GM06990 (cell line): ENCODE measurements at regions not wholly inside any gene's neighbourhood (a gene's known extent, or its start where the extent isn't known, plus 50 kb on each side); places are given as distances from the start of the nearest gene placed in this dataset.
A peak's percentile ranks its signal among the peaks of the same experiment; 100 is the strongest.
"Not testable (repeated sequence)": the region's sequence is repeated elsewhere in the genome, so short reads cannot be mapped to it uniquely, and the experiment has no call there.

Experiments used
- DNase-seq: peaks from one replicate; pipeline ENCODE4 v3.0.0-alpha.2; 2011; ENCODE audit not compliant: insufficient read length; ENCODE audit errors: extremely low read depth
- H3K27me3 ChIP-seq: replicated peaks from 2 replicates; pipeline ENCODE4 v1.6.0; 2011; ENCODE audit warnings: low read length; ENCODE audit not compliant: control insufficient read depth, insufficient read depth
- H3K36me3 ChIP-seq: 2 replicates; pipeline ENCODE4 v1.5.1; 2011; ENCODE audit warnings: low read length; ENCODE audit not compliant: control insufficient read depth, insufficient read depth
- H3K4me3 ChIP-seq: replicated peaks from 2 replicates; pipeline ENCODE4 v1.5.1; 2011; ENCODE audit warnings: low read depth, mild to moderate bottlenecking, control low read depth, low read length
- TF ChIP-seq, protein P1 (sequence below): IDR thresholded peaks from 2 replicates; pipeline ENCODE4 v1.5.1; 2011; ENCODE audit warnings: low read length, control low read depth, mild to moderate bottlenecking, inconsistent platforms; ENCODE audit not compliant: insufficient read depth, poor library complexity, severe bottlenecking

DNA sequence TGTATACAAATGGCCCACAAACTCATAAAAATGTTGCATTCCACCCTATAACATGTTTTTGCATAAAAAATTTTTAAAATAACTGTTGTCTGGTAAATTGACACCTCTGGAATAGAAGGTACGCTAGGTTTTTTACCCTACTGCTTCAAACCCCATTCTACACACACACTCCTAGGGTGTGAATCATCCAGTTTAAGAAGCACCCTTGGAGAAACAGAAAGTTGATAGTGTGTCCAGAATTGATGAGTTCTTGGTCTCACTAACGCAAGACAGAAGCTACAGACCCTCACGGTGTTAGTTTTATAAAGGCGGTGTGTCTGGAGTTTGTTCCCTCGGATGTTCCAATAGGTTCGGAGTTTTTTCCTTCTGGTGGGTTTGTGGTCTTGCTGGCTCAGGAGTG, 158.5 kb downstream of the KLRB1 start:
- Histone ChIP-seq H3K36me3 (no peaks in the 10 kb centered on the region), H3K4me3 (no peak overlapping the region), H3K27me3 (no peaks in the 10 kb centered on the region)
- TF ChIP-seq, protein P1, sequence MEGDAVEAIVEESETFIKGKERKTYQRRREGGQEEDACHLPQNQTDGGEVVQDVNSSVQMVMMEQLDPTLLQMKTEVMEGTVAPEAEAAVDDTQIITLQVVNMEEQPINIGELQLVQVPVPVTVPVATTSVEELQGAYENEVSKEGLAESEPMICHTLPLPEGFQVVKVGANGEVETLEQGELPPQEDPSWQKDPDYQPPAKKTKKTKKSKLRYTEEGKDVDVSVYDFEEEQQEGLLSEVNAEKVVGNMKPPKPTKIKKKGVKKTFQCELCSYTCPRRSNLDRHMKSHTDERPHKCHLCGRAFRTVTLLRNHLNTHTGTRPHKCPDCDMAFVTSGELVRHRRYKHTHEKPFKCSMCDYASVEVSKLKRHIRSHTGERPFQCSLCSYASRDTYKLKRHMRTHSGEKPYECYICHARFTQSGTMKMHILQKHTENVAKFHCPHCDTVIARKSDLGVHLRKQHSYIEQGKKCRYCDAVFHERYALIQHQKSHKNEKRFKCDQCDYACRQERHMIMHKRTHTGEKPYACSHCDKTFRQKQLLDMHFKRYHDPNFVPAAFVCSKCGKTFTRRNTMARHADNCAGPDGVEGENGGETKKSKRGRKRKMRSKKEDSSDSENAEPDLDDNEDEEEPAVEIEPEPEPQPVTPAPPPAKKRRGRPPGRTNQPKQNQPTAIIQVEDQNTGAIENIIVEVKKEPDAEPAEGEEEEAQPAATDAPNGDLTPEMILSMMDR, result no peak
- DNase-seq, result no peak

GRCh38 chr12:9448648-9449047, 159.1 kb downstream of the KLRB1 start:
- H3K4me3 ChIP-seq, result peak overlapping the region; percentile 76
- H3K36me3 ChIP-seq, H3K27me3 ChIP-seq, DNase-seq: not testable (repeated sequence)

DNA sequence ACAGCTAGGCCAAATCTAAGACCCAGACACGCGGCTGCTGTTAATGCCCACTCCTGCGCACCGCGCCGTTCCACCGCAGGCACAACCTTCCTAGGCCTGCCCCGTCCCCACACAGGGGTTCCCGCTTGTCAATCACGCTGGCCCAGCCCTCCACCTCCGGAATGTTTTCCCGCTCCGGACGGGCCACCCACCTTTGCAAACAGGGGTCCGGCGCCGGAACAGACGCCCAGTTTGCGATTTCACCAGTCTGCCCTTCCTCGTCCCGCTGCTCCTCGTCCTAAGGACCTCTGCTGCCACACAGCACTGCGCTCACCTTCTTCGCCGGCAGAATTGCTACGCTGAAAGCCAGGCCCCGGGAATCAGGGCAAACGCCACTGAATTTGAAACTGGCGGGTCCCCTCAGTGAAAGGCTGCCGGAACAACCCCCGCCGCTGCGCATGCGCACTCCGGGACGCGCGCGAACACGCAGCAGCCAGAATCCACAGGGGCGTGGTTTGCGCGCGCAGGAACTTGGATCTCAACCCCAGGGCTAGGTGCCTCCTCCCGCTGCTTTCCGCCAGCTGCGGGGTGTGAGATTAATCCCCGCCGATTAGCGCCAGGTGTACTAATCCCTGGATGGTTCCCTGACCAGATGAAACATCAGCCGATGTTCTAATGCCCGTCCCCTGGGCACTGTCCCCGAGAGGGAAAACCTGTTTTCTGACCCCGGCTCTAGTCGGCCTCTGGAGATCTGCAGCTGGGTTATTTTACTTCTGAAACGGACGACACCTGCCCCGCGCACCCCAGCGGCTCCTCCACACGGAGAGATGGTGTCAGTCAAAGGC, 159.7 kb downstream of the KLRB1 start:
- H3K36me3 ChIP-seq, H3K27me3 ChIP-seq: not testable (repeated sequence)
- DNase-seq, result peak; percentile 80
- peak overlapping the region; percentile 76 for H3K4me3 ChIP-seq

- not testable (repeated sequence) for H3K27me3 ChIP-seq, H3K36me3 ChIP-seq, DNase-seq
- H3K4me3 ChIP-seq, result peak overlapping the region; percentile 76
These were observed 160.6 kb downstream of the KLRB1 start for GRCh38 chr12:9446883-9447761.

- H3K36me3 ChIP-seq, DNase-seq, H3K4me3 ChIP-seq, H3K27me3 ChIP-seq: not testable (repeated sequence)
These were observed 167.3 kb downstream of the KLRB1 start for GRCh38 chr12:9440428-9440827.

GRCh38 chr12:9435682-9436081, 172.0 kb downstream of the KLRB1 start:
- H3K27me3 ChIP-seq, DNase-seq, H3K4me3 ChIP-seq, H3K36me3 ChIP-seq: not testable (repeated sequence)

- DNase-seq, H3K4me3 ChIP-seq, H3K27me3 ChIP-seq, H3K36me3 ChIP-seq: not testable (repeated sequence)
These were observed 177.3 kb downstream of the KLRB1 start for GRCh38 chr12:9430385-9430784.

DNA sequence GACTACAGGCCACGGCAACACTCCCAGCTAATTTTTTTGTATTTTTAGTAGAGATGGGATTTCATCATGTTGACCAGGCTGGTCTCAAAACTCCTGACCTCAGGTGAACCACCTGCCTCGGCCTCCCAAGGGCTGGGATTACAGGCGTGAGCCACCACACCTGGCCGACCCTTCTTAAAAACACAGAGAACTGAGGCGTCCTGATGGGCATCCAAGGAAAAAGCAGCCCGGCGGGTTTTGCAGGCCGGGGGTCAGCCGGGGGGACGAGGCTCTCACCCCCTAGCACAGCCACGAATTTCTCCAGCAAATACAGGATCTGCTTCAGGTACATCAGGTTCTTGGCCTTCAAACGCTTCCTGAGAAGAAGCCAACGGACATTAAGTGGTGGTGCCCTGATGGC, 178.9 kb downstream of the KLRB1 start:
- not testable (repeated sequence) for DNase-seq, H3K4me3 ChIP-seq, H3K27me3 ChIP-seq, H3K36me3 ChIP-seq

- not testable (repeated sequence) for H3K27me3 ChIP-seq, DNase-seq, H3K36me3 ChIP-seq, H3K4me3 ChIP-seq
These were observed 182.3 kb downstream of the KLRB1 start for GRCh38 chr12:9425429-9425828.

DNA sequence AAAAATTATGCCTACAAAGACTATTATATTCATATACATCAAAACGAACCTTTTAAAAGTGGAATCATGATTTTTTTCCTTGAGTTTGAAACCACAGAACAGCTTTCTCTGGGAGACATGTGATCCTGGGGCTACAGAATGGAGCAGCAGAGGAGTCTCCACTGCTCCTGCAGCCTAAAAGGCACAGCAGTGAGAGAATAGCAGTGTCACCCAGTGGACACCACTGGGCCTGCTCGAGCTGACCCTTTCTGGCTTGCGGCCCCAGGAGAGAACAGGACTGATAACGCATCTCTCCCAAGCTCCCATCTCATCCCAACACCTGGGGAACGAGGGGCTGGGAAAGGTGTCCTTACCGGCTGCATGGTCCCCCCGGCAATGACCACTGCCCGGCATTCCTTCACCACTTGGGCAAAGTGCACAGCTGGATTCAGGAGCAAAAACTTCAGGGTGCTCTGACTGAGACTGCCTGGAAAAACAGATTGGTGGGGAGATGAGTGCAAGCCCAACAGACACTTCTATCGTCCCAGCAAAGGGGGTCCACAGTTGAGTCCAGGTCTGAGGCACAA, 183.5 kb downstream of the KLRB1 start:
- H3K27me3 ChIP-seq, DNase-seq, H3K36me3 ChIP-seq, H3K4me3 ChIP-seq: not testable (repeated sequence)

- not testable (repeated sequence) for DNase-seq, H3K4me3 ChIP-seq, H3K27me3 ChIP-seq, H3K36me3 ChIP-seq
These were observed 185.0 kb downstream of the KLRB1 start for GRCh38 chr12:9422689-9423088.

GRCh38 chr12:9421520-9422086, 186.1 kb downstream of the KLRB1 start:
- not testable (repeated sequence) for H3K36me3 ChIP-seq, H3K4me3 ChIP-seq, DNase-seq

More at GRCh38 chr12:9421520-9422086, 186.1 kb downstream of the KLRB1 start:
- not testable (repeated sequence) for H3K27me3 ChIP-seq
